ENCODE measurements at regions not wholly inside any gene's neighbourhood (a gene's known extent, or its start where the extent isn't known, plus 50 kb on each side); places are given as distances from the start of the nearest gene placed in this dataset.

- TF ChIP-seq CTCF (conservative IDR thresholded peaks at IDR 0.05; ENCODE audit: low read depth in 2 of 2) (no peak), ZNF331 (CRISPR knock-in tag; IDR thresholded peaks at IDR 0.05; ENCODE audit: low read depth) (no peak), POLR2AphosphoS5 (IDR thresholded peaks at IDR 0.05; ENCODE audit: low read depth) (no peak), ZNF114 (CRISPR knock-in tag; IDR thresholded peaks at IDR 0.05) (no peak), EZH2 (IDR thresholded peaks at IDR 0.05; ENCODE audit: low read depth, unreplicated experiment) (no peak), CREB1 (CRISPR knock-in tag; IDR thresholded peaks at IDR 0.05; ENCODE audit: low read depth) (no peak), REST (IDR thresholded peaks at IDR 0.05; ENCODE audit: unreplicated experiment) (no peak), EZH2phosphoT487 (IDR thresholded peaks at IDR 0.05; ENCODE audit: unreplicated experiment) (no peak)
Observed at GRCh38 chr13:91119643-91120042, 227.8 kb upstream of the MIR17HG start.

All from GM23338 (cell line).